Panc1 (cell line): ENCODE measurements at regions not wholly inside any gene's neighbourhood (a gene's known extent, or its start where the extent isn't known, plus 50 kb on each side); places are given as distances from the start of the nearest gene placed in this dataset.

Experiments
- POLR2AphosphoS5 ChIP-seq: IDR thresholded peaks from 2 replicates; pipeline ENCODE4 v1.6.1; 2012; ENCODE audit warnings: mild to moderate bottlenecking, low read depth, low read length, moderate library complexity
- REST ChIP-seq, 2 experiments: IDR thresholded peaks; 2 replicates each; pipeline ENCODE4 v1.6.1; 2011 to 2012; ENCODE audit warnings: low read depth in 2 of 2, control low read depth in 1 of 2, low read length in 1 of 2, mild to moderate bottlenecking in 1 of 2, moderate library complexity in 1 of 2; ENCODE audit not compliant: insufficient read depth in 1 of 2
- SIN3A ChIP-seq: IDR thresholded peaks from 2 replicates; pipeline ENCODE4 v1.6.1; 2012; ENCODE audit warnings: low read depth, mild to moderate bottlenecking, low read length, moderate library complexity, borderline replicate concordance; ENCODE audit not compliant: insufficient read depth
- TCF7L2 ChIP-seq: IDR thresholded peaks from 2 replicates; pipeline ENCODE4 v1.6.1; 2011; ENCODE audit warnings: mild to moderate bottlenecking, low read depth, low read length, inconsistent platforms
- TF ChIP-seq, protein P1 (sequence below): fragments of 450-650 bp; IDR thresholded peaks from 2 replicates; pipeline ENCODE4 v1.5.1; 2017; ENCODE audit warnings: mild to moderate bottlenecking

- TF ChIP-seq, protein P1, sequence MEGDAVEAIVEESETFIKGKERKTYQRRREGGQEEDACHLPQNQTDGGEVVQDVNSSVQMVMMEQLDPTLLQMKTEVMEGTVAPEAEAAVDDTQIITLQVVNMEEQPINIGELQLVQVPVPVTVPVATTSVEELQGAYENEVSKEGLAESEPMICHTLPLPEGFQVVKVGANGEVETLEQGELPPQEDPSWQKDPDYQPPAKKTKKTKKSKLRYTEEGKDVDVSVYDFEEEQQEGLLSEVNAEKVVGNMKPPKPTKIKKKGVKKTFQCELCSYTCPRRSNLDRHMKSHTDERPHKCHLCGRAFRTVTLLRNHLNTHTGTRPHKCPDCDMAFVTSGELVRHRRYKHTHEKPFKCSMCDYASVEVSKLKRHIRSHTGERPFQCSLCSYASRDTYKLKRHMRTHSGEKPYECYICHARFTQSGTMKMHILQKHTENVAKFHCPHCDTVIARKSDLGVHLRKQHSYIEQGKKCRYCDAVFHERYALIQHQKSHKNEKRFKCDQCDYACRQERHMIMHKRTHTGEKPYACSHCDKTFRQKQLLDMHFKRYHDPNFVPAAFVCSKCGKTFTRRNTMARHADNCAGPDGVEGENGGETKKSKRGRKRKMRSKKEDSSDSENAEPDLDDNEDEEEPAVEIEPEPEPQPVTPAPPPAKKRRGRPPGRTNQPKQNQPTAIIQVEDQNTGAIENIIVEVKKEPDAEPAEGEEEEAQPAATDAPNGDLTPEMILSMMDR, result no peak
- no peak for TF ChIP-seq POLR2AphosphoS5
- no peak for TF ChIP-seq REST (IDR thresholded peaks at IDR 0.05; ENCODE audit: insufficient read depth in 1 of 2, low read depth in 2 of 2, low read length in 1 of 2)
- TF ChIP-seq SIN3A, result no peak
- no peak for TF ChIP-seq TCF7L2
Observed at GRCh38 chr7:41336981-41337380, 365.9 kb downstream of the INHBA start.
